SK-N-DZ (cell line): ENCODE measurements at regions not wholly inside any gene's neighbourhood (a gene's known extent, or its start where the extent isn't known, plus 50 kb on each side); places are given as distances from the start of the nearest gene placed in this dataset.

Source experiments
- DNase-seq: peaks from one replicate; pipeline ENCODE4 v3.0.0-alpha.2; 2015; ENCODE audit warnings: low spot score

- no peak for DNase-seq
Observed at GRCh38 chr11:70867281-70868047, 384.9 kb downstream of the SHANK2 start.

- no peak for DNase-seq
Observed at GRCh38 chr11:70868341-70868885, 384.0 kb downstream of the SHANK2 start.

GRCh38 chr11:70869054-70869453, 383.3 kb downstream of the SHANK2 start:
- no peak for DNase-seq

- DNase-seq = no peak
Observed at GRCh38 chr11:70871881-70872280, 380.5 kb downstream of the SHANK2 start.

GRCh38 chr11:70872299-70872698, 380.1 kb downstream of the SHANK2 start:
- DNase-seq = no peak

- no peak for DNase-seq
Observed at GRCh38 chr11:70872955-70873735, 379.2 kb downstream of the SHANK2 start.

GRCh38 chr11:70873736-70874412, 378.5 kb downstream of the SHANK2 start:
- DNase-seq = no peak

- no peak for DNase-seq
Observed at GRCh38 chr11:70876685-70877084, 375.7 kb downstream of the SHANK2 start.

- no peak for DNase-seq
Observed at GRCh38 chr11:70877151-70877550, 375.2 kb downstream of the SHANK2 start.

- DNase-seq = no peak
Observed at GRCh38 chr11:70878366-70878765, 374.0 kb downstream of the SHANK2 start.

GRCh38 chr11:70879601-70880285, 372.6 kb downstream of the SHANK2 start:
- DNase-seq = no peak

- no peak for DNase-seq
Observed at GRCh38 chr11:70880416-70880815, 372.0 kb downstream of the SHANK2 start.

GRCh38 chr11:70881948-70882715, 370.2 kb downstream of the SHANK2 start:
- DNase-seq = no peak

GRCh38 chr11:70882716-70883085, 369.7 kb downstream of the SHANK2 start:
- no peak for DNase-seq

GRCh38 chr11:70883323-70883940, 368.9 kb downstream of the SHANK2 start:
- DNase-seq = no peak

- DNase-seq = no peak
Observed at GRCh38 chr11:70883973-70884623, 368.3 kb downstream of the SHANK2 start.

GRCh38 chr11:70885281-70886231, 366.8 kb downstream of the SHANK2 start:
- DNase-seq = no peak

GRCh38 chr11:70886256-70886655, 366.1 kb downstream of the SHANK2 start:
- no peak for DNase-seq
